SK-N-SH (cell line): ENCODE measurements at regions not wholly inside any gene's neighbourhood (a gene's known extent, or its start where the extent isn't known, plus 50 kb on each side); places are given as distances from the start of the nearest gene placed in this dataset.

ENCODE experiments used
- CTCF ChIA-PET: fragments of 300-600, 350-600 bp; formaldehyde crosslinking; extraction: SDS; loops from one replicate; lab custom pipeline; 2021; lab: Yijun Ruan, JAX
- POLR2A ChIA-PET: fragments of 350-600 bp; sonication (Branson Sonifier 250); formaldehyde crosslinking; extraction: SDS; loops from one replicate; lab custom pipeline; 2020; ENCODE audit warnings: antibody characterized with exemption, inconsistent platforms; lab: Yijun Ruan, JAX
- DNase-seq: peaks from one replicate; pipeline ENCODE4 v3.0.0; 2012
- H2AFZ ChIP-seq: fragments of 200-600 bp; sonication (generic); 2 replicates; pipeline ENCODE4 v1.8.1; 2016; ENCODE audit warnings: antibody characterized with exemption, mild to moderate bottlenecking, low read depth
- H3F3A ChIP-seq: fragments of 200-600 bp; sonication (generic); replicated peaks from 2 replicates; pipeline ENCODE3; 2016; ENCODE audit warnings: antibody characterized with exemption, mild to moderate bottlenecking; ENCODE audit not compliant: insufficient read depth
- H3K27ac ChIP-seq, 2 experiments: fragments of 200-500 bp in 1 of 2; fragments of 200-600 bp in 1 of 2; sonication (Bioruptor generic) in 1 of 2; sonication (generic), shearing (Covaris generic) in 1 of 2; 2 replicates each; pipeline versions ENCODE4 v1.5.1 to v1.6.1; 2014 to 2016; ENCODE audit warnings: low read depth in 2 of 2, inconsistent platforms in 1 of 2, low read length in 1 of 2, mild to moderate bottlenecking in 1 of 2, mixed read lengths in 1 of 2
- H3K27me3 ChIP-seq: fragments of 200-600 bp; sonication (generic), shearing (Covaris generic); 2 replicates; pipeline ENCODE4 v1.6.1; 2016; ENCODE audit warnings: mixed run types; ENCODE audit not compliant: insufficient read depth
- H3K36me3 ChIP-seq, 2 experiments: fragments of 200-500 bp in 1 of 2; fragments of 200-600 bp in 1 of 2; sonication (Bioruptor generic) in 1 of 2; sonication (generic) in 1 of 2; replicated peaks in 1 of 2; 2 replicates each; pipeline versions ENCODE3 to v1.5.1; 2014 to 2016; ENCODE audit warnings: low read length in 1 of 2, mild to moderate bottlenecking in 1 of 2; ENCODE audit not compliant: insufficient read depth in 2 of 2, control insufficient read depth in 1 of 2
- H3K4me1 ChIP-seq, 2 experiments: fragments of 200-500 bp in 1 of 2; fragments of 200-600 bp in 1 of 2; sonication (Bioruptor generic) in 1 of 2; sonication (generic), shearing (Covaris generic) in 1 of 2; 2 replicates each; pipeline versions ENCODE4 v1.5.1 to v1.6.1; 2014 to 2016; ENCODE audit warnings: low read depth in 1 of 2, low read length in 1 of 2, mixed run types in 1 of 2; ENCODE audit not compliant: insufficient read depth in 2 of 2, control insufficient read depth in 1 of 2
- H3K4me2 ChIP-seq: fragments of 200-600 bp; sonication (generic), shearing (Covaris generic); 2 replicates; pipeline ENCODE4 v1.6.1; 2017; ENCODE audit warnings: mixed run types
- H3K4me3 ChIP-seq, 2 experiments: fragments of 200-500 bp in 1 of 2; fragments of 200-600 bp in 1 of 2; sonication (Bioruptor generic) in 1 of 2; sonication (generic), shearing (Covaris generic) in 1 of 2; 2 replicates each; pipeline versions ENCODE4 v1.5.1 to v1.8.1; 2014 to 2016; ENCODE audit warnings: low read depth in 2 of 2, inconsistent platforms in 1 of 2, low read length in 1 of 2, mild to moderate bottlenecking in 1 of 2, mixed read lengths in 1 of 2, moderate library complexity in 1 of 2
- H3K79me2 ChIP-seq: fragments of 200-600 bp; sonication (generic); 2 replicates; pipeline ENCODE4 v1.8.1; 2017; ENCODE audit warnings: mild to moderate bottlenecking; ENCODE audit not compliant: insufficient read depth
- H3K9ac ChIP-seq: fragments of 200-600 bp; sonication (generic); 2 replicates; pipeline ENCODE4 v1.6.1; 2017; ENCODE audit warnings: mixed run types
- H3K9me2 ChIP-seq: fragments of 200-600 bp; sonication (generic); 2 replicates; pipeline ENCODE4 v1.6.1; 2017; ENCODE audit warnings: mixed run types
- H3K9me3 ChIP-seq: fragments of 200-600 bp; sonication (generic); 2 replicates; pipeline ENCODE4 v1.6.1; 2017; ENCODE audit warnings: mixed run types, mild to moderate bottlenecking, moderate library complexity
- H4K20me1 ChIP-seq: fragments of 200-600 bp; sonication (generic); 2 replicates; pipeline ENCODE4 v1.6.1; 2017; ENCODE audit warnings: mild to moderate bottlenecking, mixed run types; ENCODE audit not compliant: insufficient read depth
- EP300 ChIP-seq, 2 experiments: IDR thresholded peaks; 2 replicates each; pipeline versions ENCODE4 v1.4.0 to v1.6.1; 2012; ENCODE audit warnings: borderline replicate concordance in 1 of 2, low read depth in 1 of 2, low read length in 1 of 2
- EZH2phosphoT487 ChIP-seq: fragments of 200-600 bp; sonication (generic); IDR thresholded peaks from 2 replicates; pipeline ENCODE4 v1.6.1; 2017; ENCODE audit warnings: low read depth, mixed run types, mild to moderate bottlenecking, antibody characterized with exemption, moderate library complexity, borderline replicate concordance
- GATA2 ChIP-seq: sonication (generic); formaldehyde crosslinking; IDR thresholded peaks from 2 replicates; pipeline ENCODE4 v1.5.0; 2020; ENCODE audit warnings: mild to moderate bottlenecking, missing genetic modification reagents
- JUND ChIP-seq: IDR thresholded peaks from 2 replicates; pipeline ENCODE4 v1.4.0; 2012
- NRF1 ChIP-seq: IDR thresholded peaks from 2 replicates; pipeline ENCODE4 v1.6.1; 2012; ENCODE audit warnings: low read depth, mild to moderate bottlenecking, low read length
- POLR2AphosphoS5 ChIP-seq: IDR thresholded peaks from 2 replicates; pipeline ENCODE4 v1.6.1; 2012; ENCODE audit warnings: low read depth, low read length
- RAD21 ChIP-seq: IDR thresholded peaks from 2 replicates; pipeline ENCODE4 v1.6.1; 2012; ENCODE audit warnings: mild to moderate bottlenecking, low read length
- RCOR1 ChIP-seq: fragments of 150-350 bp; IDR thresholded peaks from 2 replicates; pipeline ENCODE4 v1.6.1; 2017; ENCODE audit warnings: antibody characterized with exemption, low read length
- SMC3 ChIP-seq: IDR thresholded peaks from 2 replicates; pipeline ENCODE4 v1.6.1; 2012; ENCODE audit warnings: low read depth, low read length, improper control_type of control experiment
- TAF1 ChIP-seq: IDR thresholded peaks from 2 replicates; pipeline ENCODE4 v1.6.1; 2012; ENCODE audit warnings: low read depth, mild to moderate bottlenecking, low read length, moderate library complexity, borderline replicate concordance
- TEAD4 ChIP-seq: IDR thresholded peaks from 2 replicates; pipeline ENCODE4 v1.4.0; 2012; ENCODE audit warnings: mild to moderate bottlenecking, borderline replicate concordance; ENCODE audit not compliant: insufficient read depth
- YY1 ChIP-seq: IDR thresholded peaks from 2 replicates; pipeline ENCODE4 v1.4.0; 2012; ENCODE audit warnings: low read depth, mild to moderate bottlenecking
- WGBS: methylation state at CpG from one replicate; pipeline ENCODE4 v1.1.6; 2017; ENCODE audit warnings: low lambda C conversion rate; 5-methylcytosine and 5-hydroxymethylcytosine counted together
- TF ChIP-seq, protein P1 (sequence below): fragments of 150-350 bp; IDR thresholded peaks from 2 replicates; pipeline ENCODE4 v1.6.1; 2017; ENCODE audit warnings: antibody characterized with exemption, low read length, low read depth, borderline replicate concordance
- TF ChIP-seq, protein P2 (sequence below): IDR thresholded peaks from 2 replicates; pipeline ENCODE4 v1.4.0; 2012; ENCODE audit warnings: low read depth
- TF ChIP-seq, protein P3 (sequence below): IDR thresholded peaks from 2 replicates; pipeline ENCODE4 v1.6.1; 2012; ENCODE audit warnings: mild to moderate bottlenecking, low read depth, low read length, moderate library complexity

DNA sequence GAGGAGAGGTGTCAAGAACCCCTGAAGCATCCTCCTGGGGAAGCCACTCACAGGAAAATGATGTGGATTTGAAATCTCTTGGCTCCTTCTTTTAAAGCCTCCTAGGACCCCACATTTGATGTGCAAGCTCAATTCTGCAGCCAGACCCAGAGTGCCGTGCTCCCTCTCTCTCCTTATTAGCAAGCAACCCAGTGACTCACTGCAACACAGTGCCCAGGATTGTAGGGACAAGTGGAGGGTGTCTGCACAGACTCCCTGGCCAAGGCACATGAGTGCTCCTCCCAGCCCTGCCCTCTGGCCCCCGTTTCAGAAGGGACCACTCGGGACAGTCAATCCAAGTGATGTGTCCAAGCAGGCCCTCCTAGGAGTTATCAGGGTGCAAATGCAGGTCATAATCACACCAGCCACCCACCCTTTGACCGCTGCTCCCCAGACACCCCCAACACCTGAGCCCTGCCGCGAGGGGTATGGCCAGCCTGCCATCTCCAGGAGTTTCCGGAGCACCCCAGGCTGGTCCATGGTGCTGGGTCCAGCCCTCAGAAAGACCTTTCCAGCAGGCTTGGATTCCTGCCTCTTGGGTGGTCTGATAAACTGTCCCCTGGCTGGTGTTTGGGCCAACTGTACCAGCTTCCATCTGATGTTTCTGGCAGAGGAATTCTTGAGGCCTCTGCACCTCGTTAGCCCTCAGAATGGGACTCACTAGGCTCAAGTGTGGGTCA is 54.5 kb upstream of the CXCL12 start:
- H2AFZ ChIP-seq = no peak overlapping the region
- H3K9me3 ChIP-seq = peaks cover under 1% of the 10 kb centered on the region; the same call in 1 of the 2 replicates
- no peak overlapping the region for H3K4me2 ChIP-seq
- H3K9ac ChIP-seq = no peak overlapping the region
- TF ChIP-seq JUND = no peak
- TF ChIP-seq SMC3 = no peak
- TF ChIP-seq RCOR1 = no peak
- TF ChIP-seq, protein P1, sequence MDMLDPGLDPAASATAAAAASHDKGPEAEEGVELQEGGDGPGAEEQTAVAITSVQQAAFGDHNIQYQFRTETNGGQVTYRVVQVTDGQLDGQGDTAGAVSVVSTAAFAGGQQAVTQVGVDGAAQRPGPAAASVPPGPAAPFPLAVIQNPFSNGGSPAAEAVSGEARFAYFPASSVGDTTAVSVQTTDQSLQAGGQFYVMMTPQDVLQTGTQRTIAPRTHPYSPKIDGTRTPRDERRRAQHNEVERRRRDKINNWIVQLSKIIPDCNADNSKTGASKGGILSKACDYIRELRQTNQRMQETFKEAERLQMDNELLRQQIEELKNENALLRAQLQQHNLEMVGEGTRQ = no peak
- TF ChIP-seq, protein P2, sequence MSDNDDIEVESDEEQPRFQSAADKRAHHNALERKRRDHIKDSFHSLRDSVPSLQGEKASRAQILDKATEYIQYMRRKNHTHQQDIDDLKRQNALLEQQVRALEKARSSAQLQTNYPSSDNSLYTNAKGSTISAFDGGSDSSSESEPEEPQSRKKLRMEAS = no peak
- TF ChIP-seq YY1 = no peak
- no peak for TF ChIP-seq GATA2
- no peak for TF ChIP-seq POLR2AphosphoS5
- TF ChIP-seq RAD21 = no peak
- TF ChIP-seq, protein P3, sequence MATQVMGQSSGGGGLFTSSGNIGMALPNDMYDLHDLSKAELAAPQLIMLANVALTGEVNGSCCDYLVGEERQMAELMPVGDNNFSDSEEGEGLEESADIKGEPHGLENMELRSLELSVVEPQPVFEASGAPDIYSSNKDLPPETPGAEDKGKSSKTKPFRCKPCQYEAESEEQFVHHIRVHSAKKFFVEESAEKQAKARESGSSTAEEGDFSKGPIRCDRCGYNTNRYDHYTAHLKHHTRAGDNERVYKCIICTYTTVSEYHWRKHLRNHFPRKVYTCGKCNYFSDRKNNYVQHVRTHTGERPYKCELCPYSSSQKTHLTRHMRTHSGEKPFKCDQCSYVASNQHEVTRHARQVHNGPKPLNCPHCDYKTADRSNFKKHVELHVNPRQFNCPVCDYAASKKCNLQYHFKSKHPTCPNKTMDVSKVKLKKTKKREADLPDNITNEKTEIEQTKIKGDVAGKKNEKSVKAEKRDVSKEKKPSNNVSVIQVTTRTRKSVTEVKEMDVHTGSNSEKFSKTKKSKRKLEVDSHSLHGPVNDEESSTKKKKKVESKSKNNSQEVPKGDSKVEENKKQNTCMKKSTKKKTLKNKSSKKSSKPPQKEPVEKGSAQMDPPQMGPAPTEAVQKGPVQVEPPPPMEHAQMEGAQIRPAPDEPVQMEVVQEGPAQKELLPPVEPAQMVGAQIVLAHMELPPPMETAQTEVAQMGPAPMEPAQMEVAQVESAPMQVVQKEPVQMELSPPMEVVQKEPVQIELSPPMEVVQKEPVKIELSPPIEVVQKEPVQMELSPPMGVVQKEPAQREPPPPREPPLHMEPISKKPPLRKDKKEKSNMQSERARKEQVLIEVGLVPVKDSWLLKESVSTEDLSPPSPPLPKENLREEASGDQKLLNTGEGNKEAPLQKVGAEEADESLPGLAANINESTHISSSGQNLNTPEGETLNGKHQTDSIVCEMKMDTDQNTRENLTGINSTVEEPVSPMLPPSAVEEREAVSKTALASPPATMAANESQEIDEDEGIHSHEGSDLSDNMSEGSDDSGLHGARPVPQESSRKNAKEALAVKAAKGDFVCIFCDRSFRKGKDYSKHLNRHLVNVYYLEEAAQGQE = no peak
- no peak for TF ChIP-seq EZH2phosphoT487
- no peak for TF ChIP-seq NRF1
- TF ChIP-seq TAF1 = no peak
- no peak for TF ChIP-seq TEAD4
- no peak for TF ChIP-seq EP300 (IDR thresholded peaks at IDR 0.05; ENCODE audit: borderline replicate concordance in 1 of 2, low read depth in 1 of 2, low read length in 1 of 2)
- H3K9me2 ChIP-seq = no peaks in the 10 kb centered on the region
- 0% methylated on average over 2 of the region's 8 CpGs for WGBS
- H3K4me1 ChIP-seq = no peaks in the 10 kb centered on the region
- no peak overlapping the region for H3K27ac ChIP-seq
- H3K36me3 ChIP-seq = no peaks in the 10 kb centered on the region
- no peaks in the 10 kb centered on the region for H3F3A ChIP-seq
- POLR2A ChIA-PET = no interaction called here
- DNase-seq = no peak
- no peaks in the 10 kb centered on the region for H3K79me2 ChIP-seq
- CTCF ChIA-PET = no interaction called here
- H3K4me3 ChIP-seq = no peak overlapping the region
- no peaks in the 10 kb centered on the region for H3K27me3 ChIP-seq
- H4K20me1 ChIP-seq = no peaks in the 10 kb centered on the region
